GM12875 (cell line): ENCODE measurements at regions not wholly inside any gene's neighbourhood (a gene's known extent, or its start where the extent isn't known, plus 50 kb on each side); places are given as distances from the start of the nearest gene placed in this dataset.
"Not testable (repeated sequence)": the region's sequence is repeated elsewhere in the genome, so short reads cannot be mapped to it uniquely, and the experiment has no call there.

Experiments
- H3K4me3 ChIP-seq: one replicate; pipeline ENCODE4 v1.5.1; 2011; ENCODE audit warnings: low read depth, low read length, control low read depth
- TF ChIP-seq, protein P1 (sequence below): IDR thresholded peaks from 2 replicates; pipeline ENCODE4 v1.5.1; 2011; ENCODE audit warnings: low read depth, mild to moderate bottlenecking, control low read depth, inconsistent platforms, low read length, moderate library complexity, borderline replicate concordance; ENCODE audit not compliant: insufficient read depth

DNA sequence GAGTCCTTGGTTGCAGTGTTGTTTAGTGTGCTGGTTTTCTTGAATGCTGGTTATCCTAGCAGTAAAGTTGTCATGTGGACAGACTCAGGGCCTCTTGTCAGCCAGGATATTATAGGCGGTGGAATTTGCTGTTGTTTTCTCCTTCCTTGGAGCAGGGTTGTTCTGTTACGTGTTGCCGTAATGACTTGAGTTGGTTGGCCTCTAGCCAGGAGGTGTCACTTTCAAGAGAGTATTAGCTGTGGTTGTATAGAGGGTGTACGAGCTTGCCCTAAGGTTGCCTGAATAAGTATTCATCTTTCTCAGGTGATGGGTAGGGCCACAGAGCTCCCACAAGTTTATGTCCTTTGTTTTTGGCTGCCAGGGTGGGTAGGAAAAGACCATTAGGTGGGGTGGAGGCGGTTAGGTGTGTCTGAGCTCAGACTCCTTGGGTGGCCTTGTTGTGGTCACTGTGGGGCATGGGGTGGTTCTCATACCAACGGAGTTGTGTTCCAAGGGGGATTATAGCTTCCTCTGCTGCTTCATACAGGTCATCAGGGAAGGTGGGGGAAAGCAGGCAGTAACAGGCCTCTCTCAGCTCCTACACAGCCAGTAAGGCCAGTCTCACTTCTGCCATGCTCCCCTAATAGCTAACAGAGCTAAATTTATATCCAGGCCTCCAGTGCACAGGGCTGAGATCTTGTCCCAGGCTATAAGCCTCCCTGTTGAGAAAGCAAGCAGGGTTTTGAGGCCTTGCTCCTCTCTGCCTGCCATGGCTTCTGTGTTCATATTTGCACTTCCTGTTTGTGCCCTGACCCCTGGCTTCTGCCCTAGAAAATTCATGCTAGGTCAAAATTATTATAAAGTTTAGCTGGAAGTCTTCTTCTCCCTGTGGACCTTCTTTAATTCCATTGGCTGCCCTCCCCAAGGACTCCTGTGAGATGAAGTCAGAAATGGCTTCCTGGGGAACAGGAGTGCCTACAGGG, 594.7 kb downstream of the RAPGEF2 start:
- TF ChIP-seq, protein P1, sequence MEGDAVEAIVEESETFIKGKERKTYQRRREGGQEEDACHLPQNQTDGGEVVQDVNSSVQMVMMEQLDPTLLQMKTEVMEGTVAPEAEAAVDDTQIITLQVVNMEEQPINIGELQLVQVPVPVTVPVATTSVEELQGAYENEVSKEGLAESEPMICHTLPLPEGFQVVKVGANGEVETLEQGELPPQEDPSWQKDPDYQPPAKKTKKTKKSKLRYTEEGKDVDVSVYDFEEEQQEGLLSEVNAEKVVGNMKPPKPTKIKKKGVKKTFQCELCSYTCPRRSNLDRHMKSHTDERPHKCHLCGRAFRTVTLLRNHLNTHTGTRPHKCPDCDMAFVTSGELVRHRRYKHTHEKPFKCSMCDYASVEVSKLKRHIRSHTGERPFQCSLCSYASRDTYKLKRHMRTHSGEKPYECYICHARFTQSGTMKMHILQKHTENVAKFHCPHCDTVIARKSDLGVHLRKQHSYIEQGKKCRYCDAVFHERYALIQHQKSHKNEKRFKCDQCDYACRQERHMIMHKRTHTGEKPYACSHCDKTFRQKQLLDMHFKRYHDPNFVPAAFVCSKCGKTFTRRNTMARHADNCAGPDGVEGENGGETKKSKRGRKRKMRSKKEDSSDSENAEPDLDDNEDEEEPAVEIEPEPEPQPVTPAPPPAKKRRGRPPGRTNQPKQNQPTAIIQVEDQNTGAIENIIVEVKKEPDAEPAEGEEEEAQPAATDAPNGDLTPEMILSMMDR, result no peak
- no peak overlapping the region for H3K4me3 ChIP-seq

GRCh38 chr4:159698336-159698735, 595.5 kb downstream of the RAPGEF2 start:
- H3K4me3 ChIP-seq, result no peak overlapping the region
- TF ChIP-seq, protein P1, result no peak

DNA sequence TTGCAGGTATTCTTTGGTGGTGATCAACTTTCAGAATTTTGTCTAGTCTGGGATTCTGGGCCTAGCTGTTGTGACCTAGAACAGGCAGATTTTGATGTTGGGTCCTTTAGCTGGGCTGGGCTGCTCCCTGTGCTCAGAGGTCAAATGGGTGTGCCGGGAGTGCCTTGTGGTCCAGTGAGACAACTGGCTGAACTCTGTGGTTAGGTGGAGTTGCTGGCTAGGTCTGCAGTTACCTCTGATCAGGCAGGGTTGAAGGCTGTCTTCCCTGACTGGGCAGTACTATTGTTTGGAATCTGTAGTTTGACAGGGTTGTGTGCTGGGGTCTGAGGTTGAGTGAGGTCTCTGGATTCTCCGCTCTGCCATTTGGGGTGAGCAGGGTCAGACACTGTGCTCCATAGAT, 599.3 kb downstream of the RAPGEF2 start:
- H3K4me3 ChIP-seq, result no peak overlapping the region
- TF ChIP-seq, protein P1, result no peak

DNA sequence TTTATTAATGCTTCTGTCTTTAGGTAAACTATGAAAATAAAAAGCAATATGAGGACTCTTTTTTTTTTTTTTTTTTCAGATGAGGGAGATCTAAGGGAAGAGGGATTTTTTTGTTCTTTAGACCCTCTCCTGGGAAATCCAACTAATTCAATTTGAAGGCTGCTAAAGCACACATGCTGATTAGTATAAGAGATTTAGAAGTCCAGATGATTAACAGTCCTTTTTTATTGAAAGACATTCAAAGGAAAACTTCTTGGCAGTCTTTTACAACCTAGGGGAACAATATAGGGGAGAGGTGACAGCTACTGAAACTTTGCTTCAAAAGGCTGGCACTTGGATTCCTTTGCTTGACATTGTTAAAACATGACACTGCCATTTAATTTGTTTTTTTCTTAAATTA, 602.5 kb downstream of the RAPGEF2 start:
- TF ChIP-seq, protein P1, result no peak
- H3K4me3 ChIP-seq, result no peak overlapping the region

GRCh38 chr4:159706704-159707103, 603.8 kb downstream of the RAPGEF2 start:
- H3K4me3 ChIP-seq, result no peak overlapping the region
- TF ChIP-seq, protein P1, result no peak

GRCh38 chr4:159715180-159715579, 612.3 kb downstream of the RAPGEF2 start:
- not testable (repeated sequence) for H3K4me3 ChIP-seq

- no peak overlapping the region for H3K4me3 ChIP-seq
- TF ChIP-seq, protein P1, result no peak
These were observed 616.7 kb downstream of the RAPGEF2 start for GRCh38 chr4:159719531-159719930.
